Psoas muscle (tissue), 7 donors: ENCODE measurements at regions not wholly inside any gene's neighbourhood (a gene's known extent, or its start where the extent isn't known, plus 50 kb on each side); places are given as distances from the start of the nearest gene placed in this dataset.

Source experiments
- ATAC-seq, 4 donors: fragments of 200-7000 bp; cut with Tn5 transposase; one replicate each; pipeline ENCODE4 v1.9.1; 2020; ENCODE audit warnings: moderate library complexity in 3 of 4, mild to moderate bottlenecking in 2 of 4
- DNase-seq, 2 donors: peaks; one replicate each; pipeline ENCODE4 v3.0.0-alpha.2; 2020
- H3K27ac ChIP-seq: fragments of 200-600 bp; one replicate; pipeline ENCODE4 v1.8.0; 2022
- H3K27me3 ChIP-seq, 3 donors: fragments of 200-600 bp in 1 of 3; one replicate each; pipeline versions ENCODE4 v1.6.1 to v1.8.0; 2013 to 2022; ENCODE audit warnings: low read length in 2 of 3, mild to moderate bottlenecking in 2 of 3, moderate library complexity in 1 of 3; ENCODE audit not compliant: insufficient read depth in 3 of 3
- H3K36me3 ChIP-seq, 2 donors: fragments of 200-600 bp in 1 of 2; one replicate each; pipeline versions ENCODE4 v1.6.1 to v1.8.0; 2013 to 2022; ENCODE audit warnings: low read depth in 1 of 2, mild to moderate bottlenecking in 1 of 2, moderate library complexity in 1 of 2; ENCODE audit not compliant: insufficient read depth in 1 of 2
- H3K4me1 ChIP-seq: fragments of 200-600 bp; one replicate; pipeline ENCODE4 v1.8.0; 2022
- H3K4me3 ChIP-seq: fragments of 200-600 bp; one replicate; pipeline ENCODE4 v1.8.0; 2022; ENCODE audit warnings: mild to moderate bottlenecking
- H3K9me3 ChIP-seq: fragments of 200-600 bp; one replicate; pipeline ENCODE4 v1.8.0; 2022
- WGBS, 3 donors: extraction: QIAGEN DNeasy Blood & Tissue Kit; methylation state at CpG; one replicate each; pipeline versions ENCODE4 v1.1.6 to v1.1.7; 2013; 5-methylcytosine and 5-hydroxymethylcytosine counted together
- intact Hi-C, 2 donors: fragments of 100-400 bp; cut with DNase I; formaldehyde crosslinking; loops; one replicate each; pipeline versions ENCODE4 v1.11.0 to v1.14.2; 2022
- TF ChIP-seq, protein P1 (sequence below): fragments of 200-600 bp; IDR thresholded peaks from one replicate; pipeline ENCODE4 v1.8.0; 2022; ENCODE audit warnings: antibody characterized with exemption
- donor health status: healthy with polysubstance abuse.
- donor health status: DM: no; HTN: no; CAD: no; lungs with moderate emphysema.
- donor health status: Bipolar disorder and iron deficiency.
- donor health status: healthy.
- donor health status: DM: yes; HTN: yes; CAD: no.
- donor health status: DM: no; HTN: no; CAD: no.
- donor health status: DM: yes; HTN: yes; CAD: no.

DNA sequence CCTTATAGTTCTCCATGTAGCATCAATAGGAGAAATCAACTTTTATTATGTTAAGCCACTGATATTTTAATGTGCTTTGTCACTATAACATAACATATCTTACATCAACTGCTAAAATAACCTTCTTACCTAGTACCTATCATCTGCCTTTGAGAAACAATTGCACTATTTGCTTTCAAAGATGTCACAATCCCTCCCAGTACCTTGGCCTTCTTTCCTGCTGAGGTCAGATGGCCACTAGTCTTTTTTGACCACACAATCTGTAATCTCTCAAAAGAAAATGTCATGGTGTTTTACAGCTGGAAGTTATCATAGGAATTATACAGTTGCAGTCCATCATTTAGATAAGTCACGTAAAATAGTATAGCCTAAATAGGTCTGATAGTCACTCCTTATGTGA, 247.5 kb upstream of the SLITRK3 start:
- no peak overlapping the region for H3K4me3 ChIP-seq
- WGBS, 3 donors: 88 to 100% (median 90%) methylated on average over 1 of the region's 1 CpG
- ATAC-seq (no peak), DNase-seq (no peak)
- H3K27ac ChIP-seq: no peak overlapping the region
- no peaks in the 10 kb centered on the region for H3K36me3 ChIP-seq
- no peaks in the 10 kb centered on the region for H3K27me3 ChIP-seq
- TF ChIP-seq, protein P1, sequence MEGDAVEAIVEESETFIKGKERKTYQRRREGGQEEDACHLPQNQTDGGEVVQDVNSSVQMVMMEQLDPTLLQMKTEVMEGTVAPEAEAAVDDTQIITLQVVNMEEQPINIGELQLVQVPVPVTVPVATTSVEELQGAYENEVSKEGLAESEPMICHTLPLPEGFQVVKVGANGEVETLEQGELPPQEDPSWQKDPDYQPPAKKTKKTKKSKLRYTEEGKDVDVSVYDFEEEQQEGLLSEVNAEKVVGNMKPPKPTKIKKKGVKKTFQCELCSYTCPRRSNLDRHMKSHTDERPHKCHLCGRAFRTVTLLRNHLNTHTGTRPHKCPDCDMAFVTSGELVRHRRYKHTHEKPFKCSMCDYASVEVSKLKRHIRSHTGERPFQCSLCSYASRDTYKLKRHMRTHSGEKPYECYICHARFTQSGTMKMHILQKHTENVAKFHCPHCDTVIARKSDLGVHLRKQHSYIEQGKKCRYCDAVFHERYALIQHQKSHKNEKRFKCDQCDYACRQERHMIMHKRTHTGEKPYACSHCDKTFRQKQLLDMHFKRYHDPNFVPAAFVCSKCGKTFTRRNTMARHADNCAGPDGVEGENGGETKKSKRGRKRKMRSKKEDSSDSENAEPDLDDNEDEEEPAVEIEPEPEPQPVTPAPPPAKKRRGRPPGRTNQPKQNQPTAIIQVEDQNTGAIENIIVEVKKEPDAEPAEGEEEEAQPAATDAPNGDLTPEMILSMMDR: no peak
- H3K9me3 ChIP-seq: no peaks in the 10 kb centered on the region
- no peaks in the 10 kb centered on the region for H3K4me1 ChIP-seq
- intact Hi-C loops: no loop called here

DNA sequence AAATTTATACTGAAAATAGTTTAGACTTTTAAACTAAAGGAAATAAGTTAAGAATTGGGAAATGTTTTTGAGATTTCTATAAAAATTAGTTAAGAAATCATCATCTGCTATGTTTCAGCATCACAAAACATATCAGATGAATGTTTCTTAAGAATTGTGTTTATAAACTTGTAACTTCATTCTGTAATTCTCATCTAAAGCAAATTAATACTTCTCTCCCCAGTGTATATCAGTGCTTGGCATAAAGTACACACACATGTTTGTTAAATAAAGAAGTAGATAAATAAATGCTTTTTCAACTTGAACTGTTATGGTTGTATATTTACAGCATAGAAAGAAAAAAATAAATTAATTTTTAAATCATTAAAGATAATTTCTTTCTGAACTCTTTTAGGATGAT, 245.9 kb upstream of the SLITRK3 start:
- TF ChIP-seq, protein P1: no peak
- Histone ChIP-seq H3K4me1 (no peaks in the 10 kb centered on the region), H3K36me3 (no peaks in the 10 kb centered on the region), H3K4me3 (no peak overlapping the region), H3K27me3 (no peaks in the 10 kb centered on the region), H3K27ac (no peak overlapping the region), H3K9me3 (no peaks in the 10 kb centered on the region)
- no peak for ATAC-seq
- intact Hi-C loops: no loop called here
- DNase-seq: no peak

DNA sequence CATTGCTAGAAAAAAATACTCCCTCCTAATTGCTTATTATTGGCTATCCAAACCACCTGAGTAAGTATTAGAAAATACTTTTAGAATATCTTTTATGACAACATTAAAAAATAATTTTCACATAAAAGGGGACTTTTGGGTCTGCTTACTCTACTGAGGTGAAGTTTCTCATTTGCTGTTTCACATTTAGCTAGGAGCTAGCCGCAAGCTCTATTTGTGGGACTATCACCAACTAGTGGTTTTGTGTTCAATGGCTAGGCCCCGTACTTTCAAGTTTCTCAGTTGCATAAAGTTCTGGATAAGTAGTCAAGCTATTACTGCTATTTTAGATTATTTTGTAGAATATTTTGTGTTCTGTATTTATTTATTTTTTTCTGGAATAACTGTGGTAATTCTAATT, 244.2 kb upstream of the SLITRK3 start:
- no peaks in the 10 kb centered on the region for H3K36me3 ChIP-seq

DNA sequence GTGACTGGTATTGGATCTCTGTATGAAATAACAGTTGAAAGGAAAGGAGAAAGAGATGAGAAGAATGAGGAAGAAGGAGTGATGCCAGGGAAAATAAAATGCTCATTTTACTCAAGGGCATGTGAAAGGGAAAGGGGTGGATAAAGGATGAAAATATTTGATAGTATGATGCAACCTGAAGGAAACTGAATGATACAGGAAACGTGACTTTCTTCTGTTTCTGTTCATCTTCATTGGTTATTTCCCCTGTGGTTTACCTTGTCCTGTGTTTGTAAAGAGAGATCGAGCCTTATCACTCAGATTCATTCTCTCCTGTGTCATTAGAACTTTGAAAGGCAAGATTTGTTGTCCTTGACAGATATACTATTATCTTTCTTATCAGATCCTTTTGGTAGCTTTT, 243.6 kb upstream of the SLITRK3 start:
- WGBS, 3 donors: 60 to 78% (median 69%) methylated on average over 2 of the region's 2 CpGs

More for the DNA sequence above, 244.2 kb upstream of the SLITRK3 start:
- no peaks in the 10 kb centered on the region for H3K9me3 ChIP-seq
- no peaks in the 10 kb centered on the region for H3K4me1 ChIP-seq
- 86 to 99% (median 92%) methylated on average over 2 of the region's 2 CpGs for WGBS, 3 donors
- H3K4me3 ChIP-seq: no peak overlapping the region
- no peak overlapping the region for H3K27ac ChIP-seq
- no peaks in the 10 kb centered on the region for H3K27me3 ChIP-seq
- TF ChIP-seq, protein P1: no peak
- intact Hi-C loops: no loop called here
- DNase-seq (no peak), ATAC-seq (no peak)

DNA sequence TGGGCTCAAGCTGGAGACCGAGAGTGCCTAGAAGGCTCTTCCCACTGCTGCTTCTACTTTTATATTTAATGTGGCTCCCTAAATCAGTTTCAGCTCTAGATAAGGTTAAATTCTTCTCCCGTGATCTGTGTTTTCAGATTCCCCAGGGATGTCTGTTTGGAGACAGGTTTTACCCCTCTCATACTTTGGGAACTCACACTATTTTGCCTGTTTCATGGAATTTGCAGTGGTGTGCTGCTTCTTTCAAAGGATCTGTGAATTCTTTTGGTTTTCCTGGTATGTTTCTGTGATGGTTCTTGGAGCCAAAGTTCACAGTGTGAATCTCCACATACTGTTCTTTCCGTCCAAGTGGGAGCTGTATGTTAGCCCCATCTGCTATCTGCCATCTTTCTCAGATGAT, 238.3 kb upstream of the SLITRK3 start:
- TF ChIP-seq, protein P1: no peak
- H3K36me3 ChIP-seq: no peaks in the 10 kb centered on the region
- H3K27ac ChIP-seq: no peak overlapping the region
- ATAC-seq (no peak), DNase-seq (no peak)
- H3K9me3 ChIP-seq: no peaks in the 10 kb centered on the region
- no peaks in the 10 kb centered on the region for H3K4me1 ChIP-seq
- H3K27me3 ChIP-seq: no peaks in the 10 kb centered on the region
- intact Hi-C loops: no loop called here
- H3K4me3 ChIP-seq: no peak overlapping the region
- WGBS, 3 donors: 80 to 84% (median 83%) methylated on average over 3 of the region's 3 CpGs

More for the DNA sequence above, 243.6 kb upstream of the SLITRK3 start:
- no peak for ATAC-seq
- TF ChIP-seq, protein P1: no peak
- no peak overlapping the region for H3K27ac ChIP-seq
- no peak overlapping the region for H3K4me3 ChIP-seq
- H3K36me3 ChIP-seq: no peaks in the 10 kb centered on the region
- H3K9me3 ChIP-seq: no peaks in the 10 kb centered on the region
- intact Hi-C loops: no loop called here
- DNase-seq: no peak
- no peaks in the 10 kb centered on the region for H3K4me1 ChIP-seq
- H3K27me3 ChIP-seq: no peaks in the 10 kb centered on the region
